Thyroid gland (tissue), 4 donors: ENCODE measurements at regions not wholly inside any gene's neighbourhood (a gene's known extent, or its start where the extent isn't known, plus 50 kb on each side); places are given as distances from the start of the nearest gene placed in this dataset.

Experiments
- CTCF ChIP-seq, 6 experiments: fragments of 200-600 bp in 3 of 6; fragments of 450-650 bp in 3 of 6; sonication (generic) in 3 of 6; IDR thresholded peaks; one replicate each; pipeline ENCODE4 v1.5.1; 2016 to 2019; ENCODE audit warnings: antibody characterized with exemption in 6 of 6, mild to moderate bottlenecking in 2 of 6, inconsistent platforms in 1 of 6, moderate library complexity in 1 of 6
- POLR2A ChIP-seq, 2 donors: fragments of 450-650 bp; IDR thresholded peaks; one replicate each; pipeline ENCODE4 v1.6.1; 2017; ENCODE audit warnings: antibody characterized with exemption in 2 of 2, mild to moderate bottlenecking in 2 of 2, moderate library complexity in 1 of 2

- TF ChIP-seq CTCF (IDR thresholded peaks at IDR 0.05) (no peak), POLR2A (IDR thresholded peaks at IDR 0.05) (no peak)
These were observed 122.7 kb upstream of the STEAP4 start for GRCh38 chr7:88429382-88429781.
